Mucosa of gallbladder (tissue), 1 donor: ENCODE measurements at regions not wholly inside any gene's neighbourhood (a gene's known extent, or its start where the extent isn't known, plus 50 kb on each side); places are given as distances from the start of the nearest gene placed in this dataset.
"Not testable (repeated sequence)": the region's sequence is repeated elsewhere in the genome, so short reads cannot be mapped to it uniquely, and the experiment has no call there.

ENCODE experiments used
- DNase-seq: peaks from one replicate; pipeline ENCODE4 v3.0.0-alpha.2; 2020; ENCODE audit warnings: low spot score
- donor health status: DM: no; HTN: no; CAD: no.

- DNase-seq: no peak
Observed at GRCh38 chr9:27672718-27673117, 99.4 kb upstream of the C9orf72 start.

GRCh38 chr9:27673641-27674040 is 100.4 kb upstream of the C9orf72 start:
- DNase-seq: no peak

- no peak for DNase-seq
Observed at GRCh38 chr9:27675354-27675753, 102.1 kb upstream of the C9orf72 start.

GRCh38 chr9:27676827-27677226 is 103.5 kb upstream of the C9orf72 start:
- DNase-seq: no peak

GRCh38 chr9:27679338-27679737 is 106.1 kb upstream of the C9orf72 start:
- no peak for DNase-seq

- no peak for DNase-seq
Observed at GRCh38 chr9:27683181-27683580, 109.9 kb upstream of the C9orf72 start.

GRCh38 chr9:27688954-27689353 is 115.7 kb upstream of the C9orf72 start:
- no peak for DNase-seq

GRCh38 chr9:27690816-27691215 is 117.5 kb upstream of the C9orf72 start:
- not testable (repeated sequence) for DNase-seq

GRCh38 chr9:27699621-27700020 is 126.3 kb upstream of the C9orf72 start:
- DNase-seq: no peak

- no peak for DNase-seq
Observed at GRCh38 chr9:27701016-27701415, 127.7 kb upstream of the C9orf72 start.

GRCh38 chr9:27701587-27701986 is 128.3 kb upstream of the C9orf72 start:
- DNase-seq: peak; percentile 37

GRCh38 chr9:27703216-27703980 is 130.1 kb upstream of the C9orf72 start:
- no peak for DNase-seq

- no peak for DNase-seq
Observed at GRCh38 chr9:27711241-27711640, 138.0 kb upstream of the C9orf72 start.

GRCh38 chr9:27712806-27713205 is 139.5 kb upstream of the C9orf72 start:
- no peak for DNase-seq

GRCh38 chr9:27714388-27714787 is 141.1 kb upstream of the C9orf72 start:
- DNase-seq: no peak

GRCh38 chr9:27715651-27716050 is 142.4 kb upstream of the C9orf72 start:
- no peak for DNase-seq

- DNase-seq: no peak
Observed at GRCh38 chr9:27717991-27718390, 144.7 kb upstream of the C9orf72 start.

- DNase-seq: no peak
Observed at GRCh38 chr9:27719711-27720110, 146.4 kb upstream of the C9orf72 start.

GRCh38 chr9:27722866-27723265 is 149.6 kb upstream of the C9orf72 start:
- DNase-seq: no peak

- DNase-seq: peak; percentile 68
Observed at GRCh38 chr9:27726244-27727081, 153.2 kb upstream of the C9orf72 start.

GRCh38 chr9:27732494-27732893 is 159.2 kb upstream of the C9orf72 start:
- no peak for DNase-seq

- DNase-seq: no peak
Observed at GRCh38 chr9:27743490-27743889, 170.2 kb upstream of the C9orf72 start.

- DNase-seq: no peak
Observed at GRCh38 chr9:27747450-27747849, 174.2 kb upstream of the C9orf72 start.
